ENCODE measurements at regions not wholly inside any gene's neighbourhood (a gene's known extent, or its start where the extent isn't known, plus 50 kb on each side); places are given as distances from the start of the nearest gene placed in this dataset.

- Histone ChIP-seq H3K4me3 (no peak overlapping the region), H3K27ac (no peak overlapping the region), H3K36me3 (no peaks in the 10 kb centered on the region), H3K27me3 (no peaks in the 10 kb centered on the region), H3K9me3 (no peaks in the 10 kb centered on the region), H3K4me1 (no peaks in the 10 kb centered on the region)
- intact Hi-C loops (cut with DNase I): no loop called here
- DNase-seq (no peak), ATAC-seq (no peak)
- TF ChIP-seq, protein P1, sequence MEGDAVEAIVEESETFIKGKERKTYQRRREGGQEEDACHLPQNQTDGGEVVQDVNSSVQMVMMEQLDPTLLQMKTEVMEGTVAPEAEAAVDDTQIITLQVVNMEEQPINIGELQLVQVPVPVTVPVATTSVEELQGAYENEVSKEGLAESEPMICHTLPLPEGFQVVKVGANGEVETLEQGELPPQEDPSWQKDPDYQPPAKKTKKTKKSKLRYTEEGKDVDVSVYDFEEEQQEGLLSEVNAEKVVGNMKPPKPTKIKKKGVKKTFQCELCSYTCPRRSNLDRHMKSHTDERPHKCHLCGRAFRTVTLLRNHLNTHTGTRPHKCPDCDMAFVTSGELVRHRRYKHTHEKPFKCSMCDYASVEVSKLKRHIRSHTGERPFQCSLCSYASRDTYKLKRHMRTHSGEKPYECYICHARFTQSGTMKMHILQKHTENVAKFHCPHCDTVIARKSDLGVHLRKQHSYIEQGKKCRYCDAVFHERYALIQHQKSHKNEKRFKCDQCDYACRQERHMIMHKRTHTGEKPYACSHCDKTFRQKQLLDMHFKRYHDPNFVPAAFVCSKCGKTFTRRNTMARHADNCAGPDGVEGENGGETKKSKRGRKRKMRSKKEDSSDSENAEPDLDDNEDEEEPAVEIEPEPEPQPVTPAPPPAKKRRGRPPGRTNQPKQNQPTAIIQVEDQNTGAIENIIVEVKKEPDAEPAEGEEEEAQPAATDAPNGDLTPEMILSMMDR (IDR thresholded peaks at IDR 0.05): no peak
Observed at GRCh38 chr1:13951793-13952751, 252.1 kb downstream of the PRDM2 start.

DNA sequence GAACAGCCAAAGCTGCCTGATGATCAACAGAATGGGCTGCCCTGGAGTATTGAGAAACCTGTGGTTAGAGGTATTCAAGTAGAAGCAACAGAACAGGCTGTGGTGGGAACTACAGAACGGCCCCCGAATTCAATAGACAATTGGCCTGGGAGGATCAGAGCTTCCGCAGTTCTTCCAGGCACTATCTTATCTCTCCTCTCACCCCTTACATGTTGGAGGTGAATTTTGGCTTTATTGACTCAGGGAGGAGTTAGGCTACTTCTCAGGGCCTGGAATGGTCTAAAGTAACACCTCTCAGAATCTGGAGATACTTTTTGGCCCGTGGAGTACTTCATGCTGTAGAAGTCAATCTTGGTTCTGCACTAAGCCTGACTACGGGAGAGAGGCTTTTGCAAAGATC lies 253.0 kb downstream of the PRDM2 start:
- Histone ChIP-seq H3K4me3 (no peak overlapping the region), H3K36me3 (no peaks in the 10 kb centered on the region), H3K9me3 (no peaks in the 10 kb centered on the region), H3K4me1 (no peaks in the 10 kb centered on the region), H3K27me3 (no peaks in the 10 kb centered on the region), H3K27ac (no peak overlapping the region)
- DNase-seq (no peak), ATAC-seq (no peak)
- intact Hi-C loops (cut with DNase I): no loop called here
- TF ChIP-seq, protein P1 (IDR thresholded peaks at IDR 0.05): no peak

DNA sequence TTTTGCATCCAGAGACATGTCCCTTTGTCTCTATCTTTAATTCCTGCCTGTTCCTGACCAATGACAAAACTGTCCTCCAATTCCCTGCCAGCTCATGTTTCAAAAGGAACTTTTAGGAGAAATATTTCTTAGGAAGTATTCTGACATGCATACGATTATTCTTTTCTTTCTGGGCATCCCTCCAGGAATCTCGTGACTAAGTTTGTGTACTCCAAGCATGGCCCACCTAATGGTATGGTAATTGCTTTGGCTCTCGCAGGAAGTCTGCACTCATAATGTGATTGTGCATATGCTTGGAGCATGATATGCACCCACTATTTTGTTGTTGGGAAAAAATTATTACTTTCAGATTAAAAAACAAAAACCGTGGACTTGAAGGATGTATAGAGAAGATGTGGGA lies 256.4 kb downstream of the PRDM2 start:
- H3K9me3 ChIP-seq: no peaks in the 10 kb centered on the region
- TF ChIP-seq, protein P1 (IDR thresholded peaks at IDR 0.05): no peak
- DNase-seq (no peak), ATAC-seq (no peak)
- no peaks in the 10 kb centered on the region for H3K4me1 ChIP-seq
- H3K27me3 ChIP-seq: peaks cover 6% of the 10 kb centered on the region
- H3K27ac ChIP-seq: no peak overlapping the region
- H3K4me3 ChIP-seq: no peak overlapping the region
- intact Hi-C loops (cut with DNase I): no loop called here
- H3K36me3 ChIP-seq: no peaks in the 10 kb centered on the region

DNA sequence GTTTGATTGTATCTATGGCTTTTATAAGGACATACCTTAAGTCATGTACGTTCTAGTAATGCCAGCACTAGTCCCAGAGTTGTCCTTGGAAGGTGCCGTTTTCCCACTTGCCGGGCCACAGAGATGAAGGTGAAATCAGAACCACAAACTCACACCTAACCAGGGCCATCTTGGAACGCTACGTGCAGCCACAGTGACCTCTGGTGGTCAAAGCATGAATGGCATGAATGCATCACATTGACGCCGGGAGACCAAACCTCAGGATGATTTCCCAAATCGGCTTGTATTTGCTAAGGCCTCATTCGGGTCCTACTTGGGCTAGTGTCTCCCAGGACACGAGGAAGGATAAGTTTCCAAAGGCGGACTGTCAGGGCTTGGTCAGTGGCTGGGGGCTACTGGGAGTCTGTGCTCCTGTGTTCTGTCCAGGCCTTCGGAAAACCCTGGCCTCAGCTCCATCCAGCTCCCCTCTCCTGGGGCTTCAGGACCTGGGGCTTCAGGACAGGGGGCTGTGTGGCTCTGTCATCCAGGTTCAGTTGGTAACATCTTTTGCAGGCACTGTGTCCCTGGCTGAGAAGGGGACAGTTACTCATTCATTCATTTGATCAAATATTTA lies 260.5 kb downstream of the PRDM2 start:
- peak; percentile 76 for DNase-seq
- no peak overlapping the region for H3K27ac ChIP-seq
- TF ChIP-seq, protein P1 (IDR thresholded peaks at IDR 0.05): peak; percentile 96
- H3K36me3 ChIP-seq: no peaks in the 10 kb centered on the region
- intact Hi-C loops (cut with DNase I): loop anchor here (5.0 kb wide), 1 partner anchor 298 kb away; no protein-coding TSS in a partner anchor
- H3K4me3 ChIP-seq: no peak overlapping the region
- no peaks in the 10 kb centered on the region for H3K4me1 ChIP-seq
- peak; percentile 92 for ATAC-seq
- H3K9me3 ChIP-seq: no peaks in the 10 kb centered on the region
- peaks cover 6% of the 10 kb centered on the region for H3K27me3 ChIP-seq

- Histone ChIP-seq H3K4me3 (no peak overlapping the region), H3K9me3 (no peaks in the 10 kb centered on the region), H3K27ac (no peak overlapping the region), H3K4me1 (no peaks in the 10 kb centered on the region), H3K36me3 (no peaks in the 10 kb centered on the region), H3K27me3 (peaks cover 6% of the 10 kb centered on the region)
- ATAC-seq (no peak), DNase-seq (no peak)
- TF ChIP-seq, protein P1 (IDR thresholded peaks at IDR 0.05): no peak
- intact Hi-C loops (cut with DNase I): loop anchor here (5.0 kb wide), 1 partner anchor 302 kb away; no protein-coding TSS in a partner anchor
Observed at GRCh38 chr1:13964768-13965167, 264.8 kb downstream of the PRDM2 start.

Data from upper lobe of right lung (tissue), 1 donor.